GM12878 (cell line): ENCODE measurements at regions not wholly inside any gene's neighbourhood (a gene's known extent, or its start where the extent isn't known, plus 50 kb on each side); places are given as distances from the start of the nearest gene placed in this dataset.

ENCODE experiments used
- ATAC-seq: fragments of 200-7000 bp; cut with Tn5 transposase; 3 replicates; pipeline ENCODE4 v1.9.1; 2020; ENCODE audit warnings: mild to moderate bottlenecking, moderate library complexity
- BruUV-seq: library from RNA; stranded (reverse); fragments of 400-500 nt; replicated peaks from 2 replicates; lab custom pipeline; 2021; lab: Mats Ljungman, UMichigan
- CTCF ChIA-PET: fragments of 300-600 bp; sonication (Branson Sonifier 250); formaldehyde crosslinking; extraction: SDS; loops from one replicate; lab custom pipeline; 2021; ENCODE audit warnings: inconsistent platforms; lab: Yijun Ruan, JAX
- POLR2A ChIA-PET: fragments of 350-600 bp; formaldehyde crosslinking; extraction: SDS; loops from one replicate; lab custom pipeline; 2021; ENCODE audit warnings: inconsistent platforms; lab: Charles Lee
- RAD21 ChIA-PET: fragments of 300-600 bp; sonication (Branson Sonifier 250); formaldehyde crosslinking; loops from one replicate; lab custom pipeline; 2023; ENCODE audit warnings: antibody characterized with exemption; ENCODE audit not compliant: unreplicated experiment; lab: Charles Lee
- SMC1A ChIA-PET: fragments of 300-600 bp; sonication (Branson Sonifier 250); formaldehyde crosslinking; loops from one replicate; lab custom pipeline; 2023; ENCODE audit not compliant: unreplicated experiment, uncharacterized antibody; lab: Charles Lee
- DNase-seq: peaks from one replicate; pipeline ENCODE4 v3.0.0-alpha.2; 2011; ENCODE audit warnings: low read depth, low spot score
- FAIRE-seq: peaks from 3 replicates; lab custom pipeline; 2011; peaks lifted over from hg19 to GRCh38; lab: Jason Lieb, UNC
- H2AFZ ChIP-seq: 2 replicates; pipeline ENCODE4 v1.6.0; 2011; ENCODE audit warnings: low read depth, low read length, control low read depth; ENCODE audit not compliant: control insufficient read depth
- H3K27ac ChIP-seq: 2 replicates; pipeline ENCODE4 v1.5.1; 2011; ENCODE audit warnings: control low read depth; ENCODE audit not compliant: control insufficient read depth, insufficient read depth
- H3K27me3 ChIP-seq, 2 experiments: replicated peaks in 1 of 2; 2 replicates each; pipeline versions ENCODE4 v1.6.0 to v1.6.1; 2011; ENCODE audit warnings: low read length in 1 of 2; ENCODE audit not compliant: control insufficient read depth in 2 of 2, insufficient read depth in 2 of 2
- H3K36me3 ChIP-seq, 2 experiments: 2 replicates each; pipeline ENCODE4 v1.5.1; 2011; ENCODE audit warnings: low read length in 1 of 2; ENCODE audit not compliant: control insufficient read depth in 2 of 2, insufficient read depth in 2 of 2
- H3K4me1 ChIP-seq: 2 replicates; pipeline ENCODE4 v1.6.1; 2011; ENCODE audit warnings: mild to moderate bottlenecking, low read length, moderate library complexity, mixed read lengths; ENCODE audit not compliant: control insufficient read depth, insufficient read depth
- H3K4me2 ChIP-seq: 2 replicates; pipeline ENCODE4 v1.6.0; 2011; ENCODE audit warnings: control low read depth; ENCODE audit not compliant: control insufficient read depth, insufficient read depth
- H3K4me3 ChIP-seq: fragments of 200-600 bp; sonication (generic); 2 replicates; pipeline ENCODE4 v1.5.1; 2016
- H3K79me2 ChIP-seq: 2 replicates; pipeline ENCODE4 v1.6.0; 2011; ENCODE audit warnings: low read length; ENCODE audit not compliant: control insufficient read depth, insufficient read depth
- H3K9ac ChIP-seq: 2 replicates; pipeline ENCODE4 v1.8.0; 2011; ENCODE audit warnings: low read length, control low read depth, mixed read lengths; ENCODE audit not compliant: control insufficient read depth, insufficient read depth
- H3K9me3 ChIP-seq: replicated peaks from 3 replicates; pipeline ENCODE4 v1.5.1; 2011; ENCODE audit warnings: mild to moderate bottlenecking, low read length; ENCODE audit not compliant: control insufficient read depth, insufficient read depth
- H4K20me1 ChIP-seq: 2 replicates; pipeline ENCODE4 v1.6.0; 2011; ENCODE audit not compliant: control insufficient read depth, insufficient read depth
- CHD1 ChIP-seq: IDR thresholded peaks from 2 replicates; pipeline ENCODE4 v1.6.1; 2012; ENCODE audit warnings: low read depth, low read length, improper control_type of control experiment
- CHD2 ChIP-seq: IDR thresholded peaks from 2 replicates; pipeline ENCODE4 v1.6.1; 2011; ENCODE audit warnings: low read depth, low read length, improper control_type of control experiment, borderline replicate concordance
- ETV6 ChIP-seq, 2 experiments: fragments of 450-650 bp in 1 of 2; IDR thresholded peaks in 1 of 2; conservative IDR thresholded peaks in 1 of 2; 2 replicates each; pipeline ENCODE4 v1.6.1; 2014; ENCODE audit warnings: antibody characterized with exemption in 1 of 2, borderline replicate concordance in 1 of 2, low read depth in 1 of 2, mild to moderate bottlenecking in 1 of 2, moderate library complexity in 1 of 2
- FOXK2 ChIP-seq: fragments of 450-650 bp; IDR thresholded peaks from 2 replicates; pipeline ENCODE4 v1.6.1; 2017; ENCODE audit warnings: mild to moderate bottlenecking, moderate library complexity
- POU2F2 ChIP-seq: IDR thresholded peaks from 3 replicates; pipeline ENCODE4 v1.6.1; 2011; ENCODE audit warnings: low read depth, mild to moderate bottlenecking, low read length, borderline replicate concordance
- PRDM15 ChIP-seq: fragments of 450-650 bp; formaldehyde crosslinking; IDR thresholded peaks from 2 replicates; pipeline ENCODE4 v1.4.0; 2020; ENCODE audit warnings: mild to moderate bottlenecking, moderate library complexity
- REST ChIP-seq: IDR thresholded peaks from 2 replicates; pipeline ENCODE4 v1.6.1; 2012; ENCODE audit warnings: mild to moderate bottlenecking, low read depth, low read length
- SIN3A ChIP-seq: IDR thresholded peaks from 2 replicates; pipeline ENCODE4 v1.6.1; 2012; ENCODE audit warnings: low read depth, low read length, improper control_type of control experiment
- TCF12 ChIP-seq: IDR thresholded peaks from 2 replicates; pipeline ENCODE4 v1.6.1; 2011; ENCODE audit warnings: low read depth, mild to moderate bottlenecking, low read length
- ZZZ3 ChIP-seq: IDR thresholded peaks from 2 replicates; pipeline ENCODE4 v1.6.1; 2011; ENCODE audit warnings: low read depth; ENCODE audit not compliant: control insufficient read depth, insufficient read length
- WGBS: methylation state at CpG from one replicate; pipeline ENCODE4 v1.1.6; 2016; ENCODE audit warnings: low lambda C conversion rate; ENCODE audit not compliant: insufficient replicate concordance, insufficient coverage; ENCODE audit errors: missing lambda C conversion rate; 5-methylcytosine and 5-hydroxymethylcytosine counted together
- in situ Hi-C: fragments of 300-500 bp; cut with MboI; formaldehyde crosslinking; loops from 9 replicates; pipeline ENCODE4 v1.14.3; 2018; ENCODE audit warnings: mixed read lengths
- intact Hi-C: fragments of 100-400 bp; cut with micrococcal nuclease; formaldehyde crosslinking; loops from one replicate; pipeline ENCODE4 v1.14.2; 2022; ENCODE audit not compliant: unreplicated experiment

DNA sequence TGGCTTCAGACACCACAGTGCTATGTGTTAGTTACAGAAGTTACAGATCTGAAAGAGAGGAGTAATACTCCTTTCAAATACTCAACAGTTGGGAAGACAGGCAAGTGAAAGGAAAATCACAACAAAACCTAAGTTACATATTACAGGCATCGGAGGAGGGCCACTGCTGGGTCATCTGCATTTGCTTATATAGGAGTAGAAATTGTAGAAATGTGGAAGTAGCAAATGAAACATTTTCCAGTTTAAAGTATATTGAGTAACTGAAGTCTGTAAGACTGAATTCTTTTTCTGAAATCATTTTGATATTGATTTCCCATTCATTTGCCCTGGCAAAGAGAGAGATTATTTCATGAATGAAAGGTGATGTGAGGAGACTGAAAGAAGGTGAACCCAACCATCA, 201.7 kb downstream of the SPRY1 start:
- RAD21 ChIA-PET = interaction anchor here (1.0 kb wide), 1 partner anchor 51 kb away, joined by 4 read pairs; no protein-coding TSS in a partner anchor
- Histone ChIP-seq H3K9ac (no peak overlapping the region), H3K27ac (no peak overlapping the region), H4K20me1 (no peaks in the 10 kb centered on the region), H3K9me3 (no peaks in the 10 kb centered on the region; the same call in 2 of the 3 replicates), H3K27me3 (no peaks in the 10 kb centered on the region), H3K4me3 (no peak overlapping the region), H3K4me2 (no peak overlapping the region), H3K79me2 (no peaks in the 10 kb centered on the region), H3K4me1 (peaks cover 7% of the 10 kb centered on the region; the same call in 1 of the 2 replicates), H3K36me3 (no peaks in the 10 kb centered on the region), H2AFZ (no peak overlapping the region)
- SMC1A ChIA-PET = interaction anchor here (1.1 to 5.6 kb wide), 3 partner anchors 8 to 51 kb away, joined by 4 to 30 read pairs (median 5); no protein-coding TSS in a partner anchor
- TF ChIP-seq FOXK2 = no peak
- TF ChIP-seq POU2F2 = no peak
- no peak for TF ChIP-seq TCF12
- TF ChIP-seq CHD2 = no peak
- no peak for TF ChIP-seq ZZZ3
- no peak for TF ChIP-seq SIN3A
- TF ChIP-seq PRDM15 (CRISPR knock-in tag) = no peak
- TF ChIP-seq ETV6 (conservative IDR thresholded peaks at IDR 0.05 in 1 of 2, IDR thresholded peaks at IDR 0.05 in 1 of 2; ENCODE audit: borderline replicate concordance in 1 of 2, low read depth in 1 of 2) = no peak
- TF ChIP-seq CHD1 = no peak
- TF ChIP-seq REST = no peak
- DNase-seq (no peak), ATAC-seq (no peak), FAIRE-seq (no peak)
- WGBS = 100% methylated on average over 1 of the region's 1 CpG
- intact Hi-C loops (no loop called here), in situ Hi-C loops (no loop called here)
- POLR2A ChIA-PET = no interaction called here
- BruUV-seq = no TSS peak
- CTCF ChIA-PET = interaction anchor here (1.0 kb wide), 1 partner anchor 63 kb away, joined by 3 read pairs; no protein-coding TSS in a partner anchor
